HG02884 (cell line): ENCODE measurements at regions not wholly inside any gene's neighbourhood (a gene's known extent, or its start where the extent isn't known, plus 50 kb on each side); places are given as distances from the start of the nearest gene placed in this dataset.
"Not testable (repeated sequence)": the region's sequence is repeated elsewhere in the genome, so short reads cannot be mapped to it uniquely, and the experiment has no call there.

Source experiments
- ATAC-seq: cut with Tn5 transposase; IDR thresholded peaks from one replicate; pipeline ENCODE4 v1.9.1; 2021; ENCODE audit warnings: mild to moderate bottlenecking, moderate library complexity; ENCODE audit not compliant: unreplicated experiment

DNA sequence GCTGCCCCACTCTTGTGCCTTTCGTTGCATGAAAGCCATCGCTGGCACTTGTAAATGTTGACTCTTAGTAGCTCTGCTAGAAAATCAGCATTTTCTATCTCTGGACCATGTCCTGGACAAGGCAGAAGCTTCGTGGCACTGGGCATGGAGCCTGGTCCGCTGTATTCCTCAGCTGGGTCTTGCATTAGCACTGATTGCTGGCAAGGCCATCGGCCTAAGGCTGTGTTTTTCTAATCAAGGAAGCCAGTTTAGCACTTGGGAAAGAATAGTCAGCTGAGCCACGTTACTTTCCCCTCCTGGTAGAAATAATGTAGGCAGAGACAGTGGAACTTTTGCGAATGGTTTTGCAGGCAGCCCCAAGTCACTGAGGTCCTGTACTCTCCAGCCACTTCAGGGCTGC, 180.2 kb upstream of the EOLA2 start:
- ATAC-seq: no peak

DNA sequence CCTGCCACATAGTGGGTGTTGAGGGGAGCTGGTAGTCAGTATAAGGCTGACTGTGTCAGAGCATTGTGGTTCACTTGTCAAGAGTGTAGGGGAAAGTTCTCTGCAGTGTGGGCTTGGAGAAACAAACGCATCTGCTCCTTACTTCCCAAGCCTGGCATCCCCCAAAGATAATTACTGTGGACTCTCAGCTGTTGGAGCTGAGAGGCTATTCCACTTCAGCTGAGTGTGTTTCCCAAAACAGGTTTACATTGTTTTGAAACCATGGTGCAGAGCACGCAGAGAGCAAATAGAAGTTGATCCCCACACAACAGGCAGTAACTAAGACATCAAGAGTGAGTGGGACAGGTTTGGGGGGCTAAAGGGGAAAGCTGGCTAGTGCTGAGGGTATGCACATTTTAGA, 181.0 kb upstream of the EOLA2 start:
- ATAC-seq: no peak

DNA sequence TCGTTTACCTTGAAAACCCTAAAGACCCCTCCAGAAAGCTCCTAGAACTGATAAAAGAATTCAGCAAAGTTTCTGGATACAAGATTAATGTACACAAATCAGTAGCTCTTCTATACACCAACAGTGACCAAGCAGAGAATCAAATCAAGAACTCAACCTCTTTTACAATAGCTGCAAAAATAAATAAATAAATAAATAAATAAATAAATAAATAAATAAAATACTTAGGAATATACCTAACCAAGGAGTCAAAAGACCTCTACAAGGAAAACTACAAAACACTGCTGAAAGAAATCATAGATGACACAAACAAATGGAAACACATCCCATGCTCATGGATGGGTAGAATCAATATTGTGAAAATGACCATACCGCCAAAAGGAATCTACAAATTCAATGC, 186.8 kb upstream of the EOLA2 start:
- not testable (repeated sequence) for ATAC-seq

DNA sequence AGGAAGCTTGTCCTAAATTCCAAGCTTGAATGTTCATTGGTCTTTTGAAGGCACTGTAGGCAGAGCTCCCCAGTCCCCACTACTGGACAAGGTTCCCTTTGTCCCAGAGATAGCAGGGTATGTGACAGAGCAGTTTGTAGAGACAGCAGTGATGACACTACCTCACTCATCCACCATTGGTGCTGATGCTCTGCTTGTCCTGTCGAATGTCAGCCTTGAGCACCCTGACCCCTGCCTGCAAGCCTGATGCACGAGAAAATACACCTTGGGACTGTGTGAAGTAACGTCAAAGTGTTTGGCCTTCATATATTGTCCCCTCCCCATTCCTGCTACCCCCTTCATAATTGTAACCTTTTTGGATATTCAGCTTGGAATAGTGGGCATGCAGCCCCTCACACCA, 188.9 kb upstream of the EOLA2 start:
- ATAC-seq: no peak

DNA sequence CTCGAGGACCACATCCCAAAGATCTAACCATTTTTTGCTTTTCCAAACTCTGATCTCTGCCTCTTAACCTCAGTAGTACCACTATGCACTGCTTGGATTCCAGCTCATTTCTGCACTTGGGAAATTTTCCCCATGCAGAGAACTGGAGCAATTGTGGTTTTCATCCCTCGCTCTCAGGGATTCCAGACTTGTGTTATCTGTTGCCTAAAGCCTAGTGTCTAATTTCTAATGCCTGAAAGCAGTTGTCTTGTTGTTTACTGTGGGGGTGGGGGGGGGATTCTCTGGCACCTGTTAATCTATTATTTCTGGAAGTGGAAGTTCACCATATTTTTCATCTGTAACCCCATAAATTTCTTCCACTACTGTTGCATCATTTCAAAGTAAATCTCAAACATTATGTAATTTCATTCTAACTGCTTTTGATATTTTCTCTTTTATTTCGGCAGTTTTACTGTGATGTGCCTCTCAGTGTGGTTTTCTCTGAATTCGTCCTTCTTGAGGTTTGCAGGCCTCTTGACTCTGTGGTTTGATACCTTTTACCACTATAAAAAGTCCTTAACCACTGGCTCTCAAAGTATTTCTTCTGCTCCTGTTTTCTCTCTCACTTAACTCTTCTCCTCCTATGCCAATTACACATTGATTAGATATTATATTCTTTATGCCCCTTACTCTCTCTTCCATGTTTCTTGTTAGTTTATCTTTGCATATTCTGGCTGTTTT, 205.6 kb upstream of the EOLA2 start:
- no peak for ATAC-seq

DNA sequence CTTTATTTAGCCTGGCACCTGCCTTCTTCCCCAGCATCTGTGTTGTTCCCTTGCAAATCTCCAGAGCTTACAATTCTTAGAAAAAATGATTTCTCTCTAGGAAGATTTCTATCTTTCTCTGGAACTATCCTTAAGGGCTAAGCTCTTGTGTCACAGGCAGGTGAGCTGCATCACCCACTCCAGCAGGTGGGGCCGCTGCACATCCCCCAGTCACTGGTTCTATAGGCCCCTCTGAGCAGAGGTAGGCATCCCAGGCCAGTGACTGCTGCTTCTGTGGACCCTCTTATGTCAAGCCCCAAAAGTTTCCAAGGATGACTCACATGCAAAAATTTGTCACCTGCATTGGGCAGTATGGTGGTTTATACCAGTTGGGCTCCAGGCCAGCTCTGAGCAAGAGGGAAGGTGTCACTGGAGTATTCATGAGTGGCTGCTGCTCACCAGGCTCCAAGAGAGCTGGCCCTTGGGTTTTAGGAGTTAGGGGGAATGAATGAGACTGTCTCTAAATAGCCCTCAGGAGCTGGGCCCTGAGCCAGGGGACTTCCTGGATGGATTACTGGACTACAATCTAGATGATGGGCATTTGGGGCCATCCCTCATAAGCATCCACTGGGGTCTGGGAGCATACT, 208.1 kb upstream of the EOLA2 start:
- no peak for ATAC-seq

DNA sequence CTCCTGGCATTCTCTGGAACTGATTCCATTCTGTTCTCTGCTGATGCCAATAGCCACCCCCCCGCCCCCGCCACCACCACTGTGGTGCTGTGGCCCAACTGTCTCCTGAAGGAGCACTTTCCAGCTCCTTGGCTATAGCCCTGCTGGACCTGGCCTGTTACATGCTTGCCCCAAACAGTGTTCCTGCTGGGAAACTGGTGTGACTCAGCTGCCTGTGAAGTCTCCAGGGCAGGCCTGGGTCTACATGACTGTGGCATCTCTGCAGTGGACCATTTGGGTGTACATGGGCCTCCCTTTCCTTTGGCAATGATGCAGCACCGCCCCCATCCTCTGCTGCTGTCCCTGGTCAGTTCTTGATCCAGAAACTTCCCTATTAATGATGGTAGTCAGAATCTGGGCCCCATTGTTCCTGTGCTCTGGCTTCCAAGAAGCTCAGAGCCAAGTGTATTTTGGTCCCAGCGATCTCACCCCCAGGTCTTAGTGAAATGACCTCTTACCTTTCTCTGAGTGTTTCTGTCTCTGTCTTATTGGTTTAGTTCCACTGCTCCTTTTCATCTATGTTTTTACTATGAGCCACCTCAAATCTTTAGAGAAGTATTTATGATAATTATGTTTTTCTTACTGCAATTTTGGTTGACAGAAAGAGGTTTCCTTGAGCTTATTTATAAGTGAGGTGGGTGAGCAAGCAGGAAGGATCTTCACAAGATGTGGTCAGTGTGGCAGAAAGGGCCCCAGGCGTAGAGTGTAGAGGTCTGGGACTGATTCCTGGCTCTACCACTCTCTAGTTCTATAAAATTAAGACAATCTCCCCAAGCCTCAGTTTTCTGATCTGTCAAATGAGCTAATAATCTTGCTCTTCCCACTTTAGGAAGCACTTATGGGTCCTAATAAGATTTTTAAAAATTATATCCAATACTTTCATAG, 210.7 kb upstream of the EOLA2 start:
- no peak for ATAC-seq

DNA sequence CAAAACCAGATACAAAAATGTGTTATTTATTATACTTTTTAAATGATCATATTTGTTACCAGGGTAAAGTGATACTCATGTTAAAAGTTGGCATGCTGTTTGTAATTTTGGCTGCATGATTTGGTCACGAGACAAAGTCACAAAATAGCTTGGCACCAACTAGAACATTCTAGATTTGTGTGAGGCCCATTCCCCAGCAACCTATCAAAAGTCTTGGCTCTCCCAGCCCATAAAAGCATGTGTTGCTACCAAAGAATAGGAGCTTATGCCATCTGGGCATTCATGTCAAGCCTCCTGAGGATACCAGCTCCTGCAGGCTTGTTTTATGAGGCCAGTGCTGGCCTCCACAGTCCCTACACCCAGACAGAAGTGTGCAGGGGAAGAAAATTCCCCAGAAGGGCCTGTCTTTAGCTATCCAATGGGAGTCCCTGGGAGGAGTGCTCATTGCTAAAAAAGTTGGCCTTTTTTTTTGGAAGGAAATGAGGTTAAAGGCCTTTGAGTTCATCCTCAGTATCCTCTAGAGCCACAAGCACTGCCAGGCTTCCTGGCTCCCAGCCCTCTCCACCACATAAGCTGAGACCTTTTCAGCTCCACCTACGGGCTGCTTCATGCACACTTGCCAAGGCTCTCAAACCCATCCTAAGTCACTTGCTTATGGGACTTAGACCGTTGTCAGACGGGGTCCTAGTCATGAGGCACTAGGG, 211.9 kb upstream of the EOLA2 start:
- no peak for ATAC-seq

DNA sequence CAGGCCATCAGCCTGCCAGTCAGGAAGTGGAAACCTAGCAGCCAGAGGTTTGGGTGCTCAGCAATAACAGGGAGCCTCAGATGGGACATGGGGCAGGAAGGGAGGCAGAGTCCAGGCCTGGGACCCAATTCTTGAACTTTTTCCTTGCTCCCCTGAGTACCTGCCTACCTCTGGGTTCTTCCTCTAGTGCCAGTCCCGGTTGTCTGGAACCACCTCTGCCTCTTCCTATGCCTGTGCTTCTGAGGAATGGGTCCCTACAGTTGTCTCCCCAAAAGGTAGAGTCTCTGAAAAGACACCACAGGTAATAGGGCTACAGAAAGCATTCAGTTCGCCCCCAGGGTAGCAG, 212.4 kb upstream of the MAMLD1 start:
- ATAC-seq: no peak

DNA sequence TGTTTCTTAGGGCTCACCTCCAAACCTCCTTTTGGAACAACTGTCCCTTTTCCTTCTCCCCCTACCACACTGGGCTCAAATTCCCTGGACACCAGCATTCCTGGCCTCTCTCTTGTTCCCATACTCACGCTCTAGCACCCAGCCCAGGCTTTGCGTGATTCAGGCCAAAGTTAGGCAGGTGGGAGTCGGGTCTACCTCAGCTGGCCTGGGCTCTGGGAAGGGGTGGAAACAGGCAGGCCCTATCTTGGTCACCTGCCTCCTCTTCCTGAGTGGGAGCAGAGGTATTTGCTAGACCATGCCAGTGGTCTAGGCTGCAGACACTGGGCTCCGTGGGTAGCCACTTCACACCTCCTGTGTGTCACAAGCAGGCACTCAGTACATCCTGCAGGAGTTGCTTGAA, 211.1 kb upstream of the MAMLD1 start:
- ATAC-seq: no peak

DNA sequence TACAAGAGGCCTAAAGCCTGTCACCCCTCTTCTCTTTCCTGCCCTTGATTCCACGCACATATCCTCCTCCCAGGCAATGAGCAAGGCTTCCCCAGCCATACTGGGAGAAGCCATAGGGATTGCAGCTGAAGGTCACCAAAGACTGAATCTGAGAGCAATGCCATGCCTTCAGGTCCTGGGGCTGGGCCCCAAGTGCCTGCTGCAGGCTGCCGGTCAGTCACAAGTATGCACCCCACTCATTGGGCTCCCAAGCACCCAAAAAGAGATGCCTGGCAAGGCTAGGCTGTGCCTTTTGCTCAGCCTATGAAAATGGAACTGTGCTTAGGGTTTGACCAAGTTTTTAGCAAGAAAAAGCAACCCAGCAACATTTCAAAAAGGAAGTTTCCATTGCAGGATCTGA, 210.6 kb upstream of the MAMLD1 start:
- ATAC-seq: no peak

DNA sequence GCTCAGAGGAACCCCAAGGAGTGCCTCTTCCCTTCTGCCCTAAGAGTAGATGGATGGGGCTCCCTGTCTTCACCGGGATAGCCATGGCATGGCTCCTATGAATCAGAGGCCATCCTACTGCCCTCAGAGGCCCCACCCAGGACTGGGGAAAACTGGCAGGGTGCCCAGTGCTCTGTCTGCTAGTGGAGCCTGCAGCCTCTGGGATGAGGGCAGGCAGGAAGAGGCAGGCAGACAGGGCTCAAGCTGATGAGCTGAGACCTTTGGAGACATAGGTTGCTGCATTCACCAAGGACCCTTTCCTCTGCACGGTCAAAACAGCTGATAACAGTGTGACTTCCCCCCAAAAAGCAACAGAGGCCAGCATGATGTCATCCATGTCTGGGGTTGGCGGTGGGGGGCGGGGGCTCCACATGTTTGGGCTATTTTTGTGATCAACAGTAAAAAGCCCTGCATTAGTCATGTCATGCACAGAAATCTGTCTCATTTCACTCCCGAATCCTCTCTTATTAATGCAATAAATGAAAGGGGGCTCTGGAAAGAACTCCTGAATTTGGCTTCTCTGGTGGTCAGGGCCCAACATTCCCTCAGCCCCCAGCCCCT, 207.6 kb upstream of the MAMLD1 start:
- ATAC-seq: no peak

DNA sequence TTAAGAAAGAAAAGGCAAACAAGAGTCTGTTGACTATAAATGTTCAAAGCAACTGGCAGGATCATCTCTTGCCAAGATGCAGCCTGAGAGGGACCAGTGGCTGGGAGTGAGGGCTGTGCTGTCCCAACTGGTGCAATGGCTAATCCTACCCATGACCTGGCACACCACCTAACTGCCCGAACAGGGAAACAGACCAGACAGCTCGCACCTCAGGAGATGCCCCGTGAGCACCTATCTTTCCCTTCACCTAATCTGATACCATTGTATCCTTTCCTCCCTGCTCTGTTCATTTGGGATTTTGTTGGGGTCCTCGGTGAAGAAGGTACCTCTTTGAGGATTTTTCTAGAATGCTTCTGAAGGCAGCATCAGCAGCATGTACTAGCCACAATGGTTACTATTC, 206.5 kb upstream of the MAMLD1 start:
- ATAC-seq: no peak

DNA sequence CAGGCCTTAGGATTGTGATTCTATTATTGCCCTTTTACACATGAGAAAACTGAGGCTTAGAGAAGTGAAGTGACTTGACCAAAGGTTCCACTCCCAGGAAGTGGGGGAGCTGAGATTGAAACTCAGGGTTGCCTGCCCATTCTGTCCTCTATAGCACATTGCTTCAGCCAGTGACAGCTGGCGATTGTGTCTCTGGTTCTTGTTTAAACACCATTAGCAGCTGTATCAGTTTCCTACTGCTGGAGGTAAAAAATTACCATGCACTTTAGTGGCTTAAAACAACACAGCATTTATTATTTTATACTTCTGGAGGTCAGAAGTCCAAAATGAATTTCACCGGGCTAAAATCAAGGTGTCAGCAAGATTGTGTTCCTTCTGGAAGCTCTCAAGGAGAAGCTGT, 205.8 kb upstream of the MAMLD1 start:
- no peak for ATAC-seq

DNA sequence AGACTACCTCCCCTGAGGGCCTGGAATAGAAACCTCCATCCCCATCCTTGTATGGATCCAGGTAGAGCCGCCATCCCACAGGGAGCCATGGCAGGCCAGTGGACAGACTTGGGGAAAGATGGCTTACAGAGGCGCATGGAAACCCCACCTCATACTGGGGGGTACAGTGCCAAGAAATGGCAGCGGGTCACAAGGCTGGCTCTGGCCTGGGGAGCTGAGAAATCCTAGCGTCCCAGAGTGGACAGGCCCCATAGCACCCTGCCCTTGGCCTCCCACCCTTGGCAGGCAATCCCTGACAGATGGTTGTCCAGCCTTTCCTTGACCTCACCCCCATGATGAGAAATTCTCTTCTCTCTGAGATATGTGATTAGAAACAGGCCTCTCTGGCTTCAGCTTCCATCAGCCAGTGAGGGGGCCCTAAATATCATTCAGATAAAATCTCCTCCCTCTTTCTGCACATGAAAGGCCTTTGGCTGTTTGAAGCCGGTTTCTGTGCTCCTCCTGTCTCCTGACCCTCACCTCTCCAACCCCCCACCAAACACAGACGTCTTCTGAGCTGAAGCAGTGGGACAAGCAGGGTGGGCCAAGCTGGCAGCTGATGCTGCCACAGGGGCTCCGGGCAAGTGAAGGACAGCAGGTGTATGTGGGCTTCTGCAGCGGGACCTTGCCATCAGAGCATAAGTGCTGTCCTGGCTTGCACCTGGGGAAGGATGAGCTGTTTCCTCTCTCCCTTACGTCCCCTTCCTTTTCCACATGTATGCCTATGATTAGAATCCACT, 204.4 kb upstream of the MAMLD1 start:
- no peak for ATAC-seq

DNA sequence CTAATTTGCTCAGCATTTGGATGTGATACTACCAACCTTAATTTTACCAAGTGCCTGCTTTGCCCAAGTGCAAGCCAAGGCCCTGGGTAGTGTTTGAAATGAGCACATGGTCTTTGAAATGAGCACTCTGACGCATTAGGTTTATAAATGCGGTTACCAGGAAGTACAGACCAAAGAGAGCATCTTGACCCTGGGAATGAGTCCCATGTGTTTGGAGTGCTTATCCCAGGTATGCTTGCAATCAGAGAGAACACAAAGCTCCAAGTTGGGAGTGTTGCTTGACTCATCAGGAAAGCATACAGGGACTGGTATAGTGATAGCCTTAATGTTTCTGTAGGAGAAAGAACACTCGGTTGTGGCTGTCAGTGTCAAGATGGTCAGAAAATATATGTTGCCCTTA, 203.6 kb upstream of the MAMLD1 start:
- ATAC-seq: no peak

DNA sequence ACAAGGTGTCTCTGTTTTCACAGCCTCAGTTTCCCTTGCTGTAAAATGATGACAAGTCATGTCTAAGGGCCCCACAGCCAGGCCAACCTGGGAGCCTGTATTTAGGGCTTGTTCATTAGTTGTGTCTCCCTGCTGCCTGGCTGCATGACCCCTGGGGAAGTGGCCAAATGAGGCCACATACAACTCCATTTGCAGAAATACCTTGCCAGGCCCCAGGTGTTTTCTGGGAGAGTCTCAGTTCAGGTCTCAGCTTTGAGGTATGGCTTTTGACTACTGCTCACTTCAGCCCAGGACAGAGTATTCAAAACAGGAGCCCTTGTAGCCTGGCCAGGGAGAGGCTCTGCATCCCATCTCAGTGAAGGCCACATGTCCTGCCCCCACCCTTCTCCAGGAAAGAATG, 202.5 kb upstream of the MAMLD1 start:
- no peak for ATAC-seq

DNA sequence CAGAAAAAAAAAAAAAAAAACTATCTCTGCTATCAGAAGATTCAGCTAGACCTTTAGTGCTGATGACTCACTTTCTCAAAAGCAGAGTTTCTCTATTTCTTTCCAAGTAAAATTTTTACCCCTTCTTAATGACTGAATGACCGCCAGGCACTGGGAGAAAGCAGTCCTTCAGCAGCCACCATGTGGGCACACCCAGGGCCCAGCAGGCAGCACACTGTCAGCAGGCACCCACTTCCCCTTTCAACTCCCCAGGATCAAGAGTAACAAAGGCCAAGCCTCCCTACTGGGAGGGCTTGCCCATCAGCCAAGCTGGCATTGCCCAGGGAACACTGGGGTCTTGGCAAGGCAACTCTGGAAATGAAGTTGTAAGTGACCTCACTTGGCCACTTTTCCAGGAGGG, 201.9 kb upstream of the MAMLD1 start:
- ATAC-seq: no peak

DNA sequence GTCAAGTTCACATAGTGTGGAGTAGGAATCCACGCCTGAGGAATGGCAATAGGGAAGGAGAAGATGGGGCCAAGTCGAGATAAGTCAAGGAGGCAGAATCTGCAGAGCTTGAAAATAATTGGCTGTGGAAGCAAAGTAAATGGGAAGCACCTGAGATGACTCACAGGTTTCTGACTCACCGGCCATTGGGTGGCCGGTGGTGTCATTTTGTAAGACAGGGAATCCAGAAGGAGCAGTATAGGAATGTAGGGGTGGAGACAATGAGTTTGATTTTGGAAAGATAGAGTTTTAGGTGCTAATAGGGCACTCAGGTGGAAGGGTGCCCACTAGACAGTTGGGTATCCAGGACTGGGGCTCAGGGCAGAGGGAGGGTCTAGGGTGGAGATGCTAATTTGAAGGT, 201.0 kb upstream of the MAMLD1 start:
- ATAC-seq: no peak

DNA sequence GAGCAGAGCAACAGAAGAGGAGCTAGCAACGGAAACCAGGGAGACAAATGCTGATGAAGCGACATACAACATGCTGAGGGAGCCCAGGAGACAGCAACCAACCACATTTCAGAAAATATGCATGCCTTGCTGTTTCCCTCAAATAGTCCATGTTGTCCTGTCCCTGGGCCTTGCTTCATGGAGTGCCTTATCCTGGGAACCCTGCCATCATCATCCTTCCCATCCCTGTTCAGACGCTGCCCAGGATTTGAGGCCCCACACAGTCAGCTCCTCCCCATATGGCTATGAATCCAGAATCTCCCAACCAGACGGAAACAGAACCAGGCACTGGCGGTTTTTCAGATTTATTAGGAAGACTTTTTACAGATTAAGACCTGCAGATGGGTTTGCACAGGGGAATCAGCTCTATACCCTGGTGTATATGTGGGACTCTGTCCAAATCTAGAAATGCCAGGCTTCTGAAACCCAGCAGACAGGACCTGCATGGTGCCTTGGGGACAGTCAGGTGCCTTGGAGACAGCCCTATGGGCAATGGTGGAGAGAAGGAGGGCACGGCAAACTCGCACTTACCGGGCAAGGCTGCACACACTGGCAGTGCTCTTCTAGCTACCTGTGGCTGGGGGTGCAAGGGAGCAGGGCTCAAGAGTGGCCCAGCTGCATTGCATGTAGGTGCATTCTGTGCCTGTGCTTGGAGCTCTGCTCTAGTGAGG, 199.7 kb upstream of the MAMLD1 start:
- no peak for ATAC-seq
